ENCODE measurements at regions not wholly inside any gene's neighbourhood (a gene's known extent, or its start where the extent isn't known, plus 50 kb on each side); places are given as distances from the start of the nearest gene placed in this dataset.

GRCh38 chr10:78859769-78860168 lies 209.0 kb upstream of the ZMIZ1 start:
- peaks cover 14 to 18% of the 10 kb centered on the region in 2 donors for H3K4me1 ChIP-seq
- no peaks in the 10 kb centered on the region for H3K9me3 ChIP-seq
- no peak overlapping the region for H3K4me3 ChIP-seq
- DNase-seq (no peak), ATAC-seq (no peak)
- no peak overlapping the region for H3K27ac ChIP-seq
- H3K27me3 ChIP-seq, result no peaks in the 10 kb centered on the region
- no peak for TF ChIP-seq POLR2A (IDR thresholded peaks at IDR 0.05)
- TF ChIP-seq, protein P1, sequence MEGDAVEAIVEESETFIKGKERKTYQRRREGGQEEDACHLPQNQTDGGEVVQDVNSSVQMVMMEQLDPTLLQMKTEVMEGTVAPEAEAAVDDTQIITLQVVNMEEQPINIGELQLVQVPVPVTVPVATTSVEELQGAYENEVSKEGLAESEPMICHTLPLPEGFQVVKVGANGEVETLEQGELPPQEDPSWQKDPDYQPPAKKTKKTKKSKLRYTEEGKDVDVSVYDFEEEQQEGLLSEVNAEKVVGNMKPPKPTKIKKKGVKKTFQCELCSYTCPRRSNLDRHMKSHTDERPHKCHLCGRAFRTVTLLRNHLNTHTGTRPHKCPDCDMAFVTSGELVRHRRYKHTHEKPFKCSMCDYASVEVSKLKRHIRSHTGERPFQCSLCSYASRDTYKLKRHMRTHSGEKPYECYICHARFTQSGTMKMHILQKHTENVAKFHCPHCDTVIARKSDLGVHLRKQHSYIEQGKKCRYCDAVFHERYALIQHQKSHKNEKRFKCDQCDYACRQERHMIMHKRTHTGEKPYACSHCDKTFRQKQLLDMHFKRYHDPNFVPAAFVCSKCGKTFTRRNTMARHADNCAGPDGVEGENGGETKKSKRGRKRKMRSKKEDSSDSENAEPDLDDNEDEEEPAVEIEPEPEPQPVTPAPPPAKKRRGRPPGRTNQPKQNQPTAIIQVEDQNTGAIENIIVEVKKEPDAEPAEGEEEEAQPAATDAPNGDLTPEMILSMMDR (IDR thresholded peaks at IDR 0.05 in 4 of 5, conservative IDR thresholded peaks at IDR 0.05 in 1 of 5), result no peak
- intact Hi-C loops (cut with DNase I; ENCODE audit: low total_unique reads) (no loop called here), in situ Hi-C loops (cut with MboI; ENCODE audit: low sequenced_read_pairs in 4 of 4) (no loop called here)
- H3K36me3 ChIP-seq, result no peaks in the 10 kb centered on the region

- no peaks in the 10 kb centered on the region for H3K36me3 ChIP-seq
- in situ Hi-C loops (cut with MboI; ENCODE audit: low sequenced_read_pairs in 4 of 4) (no loop called here), intact Hi-C loops (cut with DNase I; ENCODE audit: low total_unique reads) (no loop called here)
- TF ChIP-seq POLR2A (IDR thresholded peaks at IDR 0.05), result no peak
- TF ChIP-seq, protein P1 (IDR thresholded peaks at IDR 0.05 in 4 of 5, conservative IDR thresholded peaks at IDR 0.05 in 1 of 5), result no peak
- no peak overlapping the region for H3K4me3 ChIP-seq
- DNase-seq (no peak), ATAC-seq (no peak)
- H3K27ac ChIP-seq, result no peak overlapping the region
- H3K4me1 ChIP-seq, result peaks cover 14 to 18% of the 10 kb centered on the region in 2 donors
- H3K27me3 ChIP-seq, result no peaks in the 10 kb centered on the region
- no peaks in the 10 kb centered on the region for H3K9me3 ChIP-seq
Measured at GRCh38 chr10:78860260-78860914, 208.4 kb upstream of the ZMIZ1 start.

DNA sequence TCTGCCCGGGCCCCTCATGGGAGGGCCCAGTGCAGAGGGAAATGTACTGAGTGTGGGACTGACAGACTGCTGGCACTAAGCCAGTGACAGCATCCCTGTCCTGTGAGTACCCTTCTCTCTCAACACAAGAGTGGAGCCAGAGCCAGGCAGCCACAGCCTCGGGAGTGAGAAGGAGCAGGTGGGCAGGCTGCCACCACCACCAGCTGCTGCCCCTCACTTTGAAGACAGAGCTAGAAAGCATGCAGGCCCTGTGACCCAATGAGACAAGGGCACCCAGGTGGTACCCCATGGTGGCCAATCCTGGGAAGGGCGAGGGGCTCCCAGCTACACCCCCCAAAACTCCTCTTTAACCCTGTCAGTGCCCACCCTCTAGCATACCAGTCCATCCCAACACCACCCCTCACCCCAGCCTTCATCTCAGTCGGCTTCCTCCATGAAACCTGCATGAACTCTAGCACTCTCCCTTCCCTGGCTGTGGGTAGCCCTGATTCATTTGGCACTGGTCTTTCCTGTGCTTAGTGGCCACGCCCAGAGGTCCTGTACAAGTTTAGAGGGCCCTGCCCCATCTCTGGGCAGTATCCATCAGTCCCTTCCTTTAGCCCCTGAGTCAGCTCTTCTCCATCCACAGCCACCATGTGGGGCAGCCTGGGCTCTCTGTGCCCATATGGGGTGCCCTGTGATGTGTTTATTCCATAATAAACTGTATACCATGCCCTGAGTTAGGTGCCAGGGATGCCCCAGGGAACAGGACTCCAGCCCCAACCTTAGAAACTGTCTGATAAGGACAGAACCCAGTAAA lies 207.0 kb upstream of the ZMIZ1 start:
- no peaks in the 10 kb centered on the region for H3K27me3 ChIP-seq
- in situ Hi-C loops (cut with MboI; ENCODE audit: low sequenced_read_pairs in 4 of 4) (no loop called here), intact Hi-C loops (cut with DNase I; ENCODE audit: low total_unique reads) (no loop called here)
- peaks cover 5 to 8% of the 10 kb centered on the region in 2 donors for H3K4me1 ChIP-seq
- no peak for DNase-seq
- no peaks in the 10 kb centered on the region for H3K9me3 ChIP-seq
- ATAC-seq, result no peak
- H3K27ac ChIP-seq, result no peak overlapping the region
- H3K36me3 ChIP-seq, result no peaks in the 10 kb centered on the region
- TF ChIP-seq, protein P1 (IDR thresholded peaks at IDR 0.05 in 4 of 5, conservative IDR thresholded peaks at IDR 0.05 in 1 of 5), result no peak
- no peak for TF ChIP-seq POLR2A (IDR thresholded peaks at IDR 0.05)
- H3K4me3 ChIP-seq, result no peak overlapping the region

DNA sequence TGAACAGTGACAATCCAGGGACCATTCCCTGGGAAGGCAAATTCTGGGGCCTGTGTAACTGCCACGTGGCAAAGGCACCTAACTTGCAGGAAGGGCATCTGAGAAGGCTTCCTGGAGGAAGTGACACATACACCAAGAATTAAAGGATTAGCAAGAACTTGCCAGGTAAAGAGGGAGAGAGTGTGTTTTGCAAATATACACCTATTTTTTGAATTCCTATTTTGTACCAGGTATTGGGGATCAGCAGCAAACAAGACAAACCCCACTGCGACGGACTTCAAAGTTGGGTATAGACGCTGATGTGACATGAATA lies 206.5 kb upstream of the ZMIZ1 start:
- no peak overlapping the region for H3K4me3 ChIP-seq
- H3K4me1 ChIP-seq, result peaks cover 0 to 5% of the 10 kb centered on the region in 2 donors
- no peaks in the 10 kb centered on the region for H3K36me3 ChIP-seq
- no peaks in the 10 kb centered on the region for H3K9me3 ChIP-seq
- no peaks in the 10 kb centered on the region for H3K27me3 ChIP-seq
- intact Hi-C loops (cut with DNase I; ENCODE audit: low total_unique reads), result no loop called here
- in situ Hi-C loops (cut with MboI; ENCODE audit: low sequenced_read_pairs in 4 of 4), result no loop called here
- ATAC-seq (no peak), DNase-seq (no peak)
- TF ChIP-seq, protein P1 (IDR thresholded peaks at IDR 0.05 in 4 of 5, conservative IDR thresholded peaks at IDR 0.05 in 1 of 5), result no peak
- TF ChIP-seq POLR2A (IDR thresholded peaks at IDR 0.05), result no peak
- no peak overlapping the region for H3K27ac ChIP-seq

All from gastrocnemius medialis (tissue), 4 donors.